Progenitor cell of endocrine pancreas (in vitro differentiated cells): ENCODE measurements at regions not wholly inside any gene's neighbourhood (a gene's known extent, or its start where the extent isn't known, plus 50 kb on each side); places are given as distances from the start of the nearest gene placed in this dataset.

ENCODE experiments used
- DNase-seq: peaks from one replicate; pipeline ENCODE4 v3.0.0; 2021; ENCODE audit warnings: low spot score; ENCODE audit not compliant: unreplicated experiment
- H3K27ac Mint-ChIP-seq: 2 replicates; pipeline ENCODE4 v1.8.0; 2021; ENCODE audit warnings: mild to moderate bottlenecking, moderate library complexity, mixed read lengths
- H3K27me3 Mint-ChIP-seq: 2 replicates; pipeline ENCODE4 v1.8.0; 2021; ENCODE audit warnings: mixed read lengths
- H3K36me3 Mint-ChIP-seq: 2 replicates; pipeline ENCODE4 v1.8.0; 2022; ENCODE audit warnings: mixed read lengths; ENCODE audit not compliant: insufficient read depth
- H3K4me1 Mint-ChIP-seq: 2 replicates; pipeline ENCODE4 v1.8.0; 2021; ENCODE audit warnings: low read depth, mixed read lengths
- H3K4me3 Mint-ChIP-seq: 2 replicates; pipeline ENCODE4 v1.8.0; 2021; ENCODE audit warnings: low read depth, mild to moderate bottlenecking, moderate library complexity, mixed read lengths
- H3K9me3 Mint-ChIP-seq: 2 replicates; pipeline ENCODE4 v1.8.0; 2021; ENCODE audit warnings: low read depth, mixed read lengths
- CTCF ChIP-seq: fragments of 200-600 bp; sonication (generic); IDR thresholded peaks from one replicate; pipeline ENCODE4 v1.5.0; 2021; ENCODE audit warnings: antibody characterized with exemption, mild to moderate bottlenecking; ENCODE audit not compliant: unreplicated experiment

GRCh38 chr13:80751854-80752253, 410.9 kb upstream of the SPRY2 start:
- no peaks in the 10 kb centered on the region for H3K27me3 Mint-ChIP-seq
- no peaks in the 10 kb centered on the region for H3K4me1 Mint-ChIP-seq
- H3K9me3 Mint-ChIP-seq, result peaks cover 4% of the 10 kb centered on the region
- no peak overlapping the region for H3K4me3 Mint-ChIP-seq
- no peak overlapping the region for H3K27ac Mint-ChIP-seq
- H3K36me3 Mint-ChIP-seq, result no peaks in the 10 kb centered on the region
- DNase-seq, result no peak
- TF ChIP-seq CTCF, result no peak

DNA sequence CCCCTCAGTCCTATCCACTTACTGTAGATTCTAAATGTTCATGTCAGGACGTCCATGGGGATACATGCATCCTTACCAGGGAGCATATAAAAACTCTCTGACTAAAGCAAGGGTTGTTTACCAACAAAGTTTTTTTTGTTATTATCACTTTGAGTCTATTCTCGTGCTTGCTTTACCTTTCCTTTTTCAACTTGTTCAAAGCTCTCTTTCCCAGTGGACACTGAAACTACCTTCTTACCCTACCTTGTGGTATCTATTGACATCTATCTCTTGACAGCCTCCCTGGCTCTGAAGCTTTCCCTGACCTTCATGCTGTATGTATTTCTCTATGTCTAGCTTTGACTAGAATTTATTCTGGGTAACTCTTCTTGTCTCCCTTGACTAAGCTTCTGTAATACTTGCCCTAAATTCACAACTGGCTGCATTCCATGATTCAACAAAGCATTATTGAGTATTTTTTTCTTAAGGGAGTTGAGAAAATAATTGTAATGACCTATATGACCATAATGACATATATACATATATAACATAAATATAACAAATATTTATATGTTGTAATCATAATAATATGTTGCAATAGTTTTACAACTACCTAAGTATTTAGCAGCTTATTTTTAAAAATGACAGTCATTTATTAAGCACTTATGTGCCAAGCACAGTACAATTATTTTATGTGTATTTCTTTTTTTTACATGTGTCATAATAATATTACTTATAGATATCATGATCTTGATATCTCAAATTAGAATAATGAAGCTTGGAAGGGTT, 403.4 kb upstream of the SPRY2 start:
- no peak overlapping the region for H3K27ac Mint-ChIP-seq
- no peak overlapping the region for H3K4me3 Mint-ChIP-seq
- TF ChIP-seq CTCF, result no peak
- no peaks in the 10 kb centered on the region for H3K9me3 Mint-ChIP-seq
- DNase-seq, result no peak
- H3K4me1 Mint-ChIP-seq, result peaks cover 2% of the 10 kb centered on the region
- H3K27me3 Mint-ChIP-seq, result no peaks in the 10 kb centered on the region
- H3K36me3 Mint-ChIP-seq, result no peaks in the 10 kb centered on the region

DNA sequence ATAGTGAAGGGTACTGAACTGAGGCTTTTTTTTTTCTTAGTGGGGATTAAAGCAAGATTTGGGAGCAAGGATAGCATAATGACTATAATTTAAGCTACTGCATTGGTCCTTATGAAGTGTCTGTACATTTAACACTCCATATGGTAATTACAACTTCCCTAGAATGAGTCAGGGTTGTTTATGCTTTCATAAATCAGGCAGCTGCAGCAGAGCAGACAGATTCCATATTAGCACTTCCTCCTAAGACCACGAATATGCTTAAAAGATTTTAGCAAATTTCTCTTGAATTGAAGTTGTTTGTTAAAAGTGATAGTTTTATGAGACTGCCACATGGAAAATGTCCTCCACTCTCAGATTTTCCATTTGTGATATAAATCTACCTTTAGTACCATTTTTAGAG, 401.1 kb upstream of the SPRY2 start:
- Mint-ChIP-seq H3K4me1 (peaks cover 2% of the 10 kb centered on the region), H3K27me3 (no peaks in the 10 kb centered on the region), H3K4me3 (no peak overlapping the region), H3K27ac (no peak overlapping the region), H3K9me3 (peaks cover 17% of the 10 kb centered on the region), H3K36me3 (no peaks in the 10 kb centered on the region)
- TF ChIP-seq CTCF, result no peak
- DNase-seq, result no peak

- Mint-ChIP-seq H3K27me3 (no peaks in the 10 kb centered on the region), H3K4me3 (no peak overlapping the region), H3K9me3 (peaks cover 19% of the 10 kb centered on the region), H3K4me1 (no peaks in the 10 kb centered on the region), H3K36me3 (peaks cover 1% of the 10 kb centered on the region), H3K27ac (no peak overlapping the region)
- DNase-seq, result no peak
- TF ChIP-seq CTCF, result no peak
These were observed 399.1 kb upstream of the SPRY2 start for GRCh38 chr13:80740071-80740470.

GRCh38 chr13:80737513-80737912, 396.6 kb upstream of the SPRY2 start:
- no peaks in the 10 kb centered on the region for H3K27me3 Mint-ChIP-seq
- peaks cover 19% of the 10 kb centered on the region for H3K9me3 Mint-ChIP-seq
- TF ChIP-seq CTCF, result no peak
- DNase-seq, result no peak
- no peaks in the 10 kb centered on the region for H3K4me1 Mint-ChIP-seq
- peaks cover 3% of the 10 kb centered on the region for H3K36me3 Mint-ChIP-seq
- H3K27ac Mint-ChIP-seq, result no peak overlapping the region
- no peak overlapping the region for H3K4me3 Mint-ChIP-seq
